HG03175 (cell line): ENCODE measurements at regions not wholly inside any gene's neighbourhood (a gene's known extent, or its start where the extent isn't known, plus 50 kb on each side); places are given as distances from the start of the nearest gene placed in this dataset.

ENCODE experiments used
- ATAC-seq: cut with Tn5 transposase; IDR thresholded peaks from one replicate; pipeline ENCODE4 v1.9.1; 2021; ENCODE audit warnings: mild to moderate bottlenecking, moderate library complexity; ENCODE audit not compliant: unreplicated experiment

- ATAC-seq: no peak
Measured at GRCh38 chr14:82270286-82270685, 736.6 kb upstream of the SEL1L start.

- no peak for ATAC-seq
Measured at GRCh38 chr14:82298811-82299210, 765.2 kb upstream of the SEL1L start.

GRCh38 chr14:82309199-82309598 is 775.5 kb upstream of the SEL1L start:
- ATAC-seq: no peak

GRCh38 chr14:82313889-82314288 is 780.2 kb upstream of the SEL1L start:
- ATAC-seq: no peak

GRCh38 chr14:82328442-82328841 is 794.8 kb upstream of the SEL1L start:
- ATAC-seq: no peak

GRCh38 chr14:82341261-82341810 is 807.7 kb upstream of the SEL1L start:
- no peak for ATAC-seq

- no peak for ATAC-seq
Measured at GRCh38 chr14:82342596-82342995, 808.9 kb upstream of the SEL1L start.

GRCh38 chr14:82345184-82345583 is 811.5 kb upstream of the SEL1L start:
- no peak for ATAC-seq

- ATAC-seq: no peak
Measured at GRCh38 chr14:82354126-82354525, 820.5 kb upstream of the SEL1L start.

GRCh38 chr14:82359201-82359600 is 825.5 kb upstream of the SEL1L start:
- ATAC-seq: no peak

GRCh38 chr14:82362452-82362851 is 828.8 kb upstream of the SEL1L start:
- ATAC-seq: no peak

- no peak for ATAC-seq
Measured at GRCh38 chr14:82365471-82365870, 831.8 kb upstream of the SEL1L start.

GRCh38 chr14:82366803-82367202 is 833.1 kb upstream of the SEL1L start:
- ATAC-seq: no peak

- ATAC-seq: no peak
Measured at GRCh38 chr14:82379291-82379690, 845.6 kb upstream of the SEL1L start.

- no peak for ATAC-seq
Measured at GRCh38 chr14:82385048-82385447, 851.4 kb upstream of the SEL1L start.

GRCh38 chr14:82387699-82388098 is 854.0 kb upstream of the SEL1L start:
- ATAC-seq: no peak

- no peak for ATAC-seq
Measured at GRCh38 chr14:82388488-82388887, 854.8 kb upstream of the SEL1L start.

- no peak for ATAC-seq
Measured at GRCh38 chr14:82390586-82390985, 856.9 kb upstream of the SEL1L start.

GRCh38 chr14:82394916-82395315 is 861.3 kb upstream of the SEL1L start:
- ATAC-seq: no peak

- no peak for ATAC-seq
Measured at GRCh38 chr14:82398256-82398655, 864.6 kb upstream of the SEL1L start.

GRCh38 chr14:82403987-82404386 is 870.3 kb upstream of the SEL1L start:
- ATAC-seq: no peak

GRCh38 chr14:82410064-82410463 is 876.4 kb upstream of the SEL1L start:
- ATAC-seq: no peak

GRCh38 chr14:82411298-82411697 is 877.6 kb upstream of the SEL1L start:
- no peak for ATAC-seq

GRCh38 chr14:82412545-82412944 is 878.9 kb upstream of the SEL1L start:
- ATAC-seq: peak; percentile 62
